A549 (cell line): ENCODE measurements at regions not wholly inside any gene's neighbourhood (a gene's known extent, or its start where the extent isn't known, plus 50 kb on each side); places are given as distances from the start of the nearest gene placed in this dataset.

Experiments
- ATAC-seq, 2 experiments: fragments of 200-7000 bp in 1 of 2; fragments of >200 bp in 1 of 2; cut with Nextera tagmentation in 1 of 2; cut with Tn5 transposase in 1 of 2; 3 replicates each; pipeline versions ENCODE4 v1.8.0 to v1.9.1; 2018 to 2020; ENCODE audit warnings: mild to moderate bottlenecking in 1 of 2, moderate library complexity in 1 of 2
- CTCF ChIA-PET: fragments of 300-600 bp; sonication (Branson Sonifier 250); formaldehyde crosslinking; extraction: SDS; loops from one replicate; lab custom pipeline; 2021; ENCODE audit warnings: antibody characterized with exemption, inconsistent platforms; lab: Yijun Ruan, JAX
- POLR2A ChIA-PET: fragments of 350-600 bp; formaldehyde crosslinking; extraction: SDS; loops from one replicate; lab custom pipeline; 2021; ENCODE audit warnings: antibody characterized with exemption, inconsistent platforms; lab: Yijun Ruan, JAX
- DNase-seq, 2 experiments: peaks; one replicate each; pipeline versions ENCODE4 v3.0.0 to v3.0.0-alpha.2; 2011 to 2016; ENCODE audit warnings: low read depth in 1 of 2, low spot score in 1 of 2
- FAIRE-seq: peaks from 2 replicates; lab custom pipeline; 2011; peaks lifted over from hg19 to GRCh38; lab: Jason Lieb, UNC
- H3K27ac ChIP-seq, 2 experiments: fragments of >200 bp; sonication (Bioruptor Twin); formaldehyde crosslinking; 3 replicates each; pipeline ENCODE4 v1.5.1; 2016 to 2017
- H3K4me1 ChIP-seq: fragments of >200 bp; sonication (Bioruptor Twin); formaldehyde crosslinking; 3 replicates; pipeline ENCODE4 v1.6.1; 2016
- H3K4me2 ChIP-seq: fragments of >200 bp; sonication (Bioruptor Twin); formaldehyde crosslinking; 3 replicates; pipeline ENCODE4 v1.6.1; 2016
- H3K4me3 ChIP-seq: fragments of >200 bp; sonication (Bioruptor Twin); formaldehyde crosslinking; 3 replicates; pipeline ENCODE4 v1.5.1; 2016
- H3K9me3 ChIP-seq: fragments of >200 bp; sonication (Bioruptor Twin); formaldehyde crosslinking; 3 replicates; pipeline ENCODE4 v1.6.1; 2016
- BHLHE40 ChIP-seq: IDR thresholded peaks from 2 replicates; pipeline ENCODE4 v1.6.1; 2012; ENCODE audit warnings: low read depth, low read length, inconsistent platforms
- CBX2 ChIP-seq: fragments of 200-600 bp; sonication (generic); IDR thresholded peaks from 2 replicates; pipeline ENCODE4 v1.6.1; 2016; ENCODE audit warnings: low read depth, mild to moderate bottlenecking, borderline replicate concordance
- CEBPB ChIP-seq, 2 experiments: fragments of >200 bp in 1 of 2; sonication (Bioruptor Twin) in 1 of 2; formaldehyde crosslinking in 1 of 2; IDR thresholded peaks; 2 replicates each; pipeline ENCODE4 v1.6.1; 2012 to 2016
- CHD2 ChIP-seq: fragments of 150-350 bp; IDR thresholded peaks from 2 replicates; pipeline ENCODE4 v1.6.1; 2014; ENCODE audit warnings: low read length; ENCODE audit not compliant: partially characterized antibody
- EHF ChIP-seq: fragments of 250-450 bp; sonication (Bioruptor Pico); IDR thresholded peaks from 2 replicates; pipeline ENCODE4 v1.5.0; 2020; ENCODE audit warnings: mild to moderate bottlenecking
- ELK1 ChIP-seq: fragments of 150-350 bp; IDR thresholded peaks from 2 replicates; pipeline ENCODE4 v1.6.1; 2014; ENCODE audit warnings: low read depth, mild to moderate bottlenecking, low read length
- FOSB ChIP-seq: fragments of 250-450 bp; sonication (Bioruptor Pico); IDR thresholded peaks from 2 replicates; pipeline ENCODE4 v1.5.0; 2020; ENCODE audit warnings: mild to moderate bottlenecking, moderate library complexity
- FOSL2 ChIP-seq, 2 experiments: fragments of 450-650 bp in 1 of 2; fragments of >200 bp in 1 of 2; sonication (Bioruptor Twin) in 1 of 2; formaldehyde crosslinking; IDR thresholded peaks; 2 replicates each; pipeline versions ENCODE4 v1.5.0 to v1.6.1; 2016 to 2020; ENCODE audit warnings: mild to moderate bottlenecking in 1 of 2, moderate library complexity in 1 of 2
- FOXS1 ChIP-seq: fragments of 250-450 bp; sonication (Bioruptor Pico); IDR thresholded peaks from 2 replicates; pipeline ENCODE4 v1.5.0; 2020; ENCODE audit warnings: mild to moderate bottlenecking, moderate library complexity
- GATA3 ChIP-seq: IDR thresholded peaks from 2 replicates; pipeline ENCODE4 v1.6.1; 2012; ENCODE audit warnings: borderline replicate concordance
- HDAC2 ChIP-seq: fragments of 200-600 bp; sonication (generic); IDR thresholded peaks from 2 replicates; pipeline ENCODE4 v1.6.1; 2016
- HES2 ChIP-seq: fragments of >200 bp; sonication (Bioruptor Twin); formaldehyde crosslinking; IDR thresholded peaks from 2 replicates; pipeline ENCODE4 v1.6.1; 2016
- JUN ChIP-seq, 2 experiments: fragments of >200 bp; sonication (Bioruptor Twin); formaldehyde crosslinking; IDR thresholded peaks; 2 replicates in 1 of 2; 3 replicates in 1 of 2; pipeline ENCODE4 v1.6.1; 2016 to 2017
- KDM1A ChIP-seq: fragments of 200-600 bp; sonication (generic); IDR thresholded peaks from 2 replicates; pipeline ENCODE4 v1.6.1; 2016; ENCODE audit warnings: low read depth, mild to moderate bottlenecking
- KDM5A ChIP-seq: fragments of 200-600 bp; sonication (generic); IDR thresholded peaks from 2 replicates; pipeline ENCODE4 v1.6.1; 2016; ENCODE audit warnings: antibody characterized with exemption, mild to moderate bottlenecking
- NFE2L2 ChIP-seq: fragments of 150-350 bp; conservative IDR thresholded peaks from 2 replicates; pipeline ENCODE4 v1.6.1; 2014; ENCODE audit warnings: low read length
- PHF8 ChIP-seq: fragments of 200-600 bp; sonication (generic); IDR thresholded peaks from 2 replicates; pipeline ENCODE4 v1.6.1; 2016; ENCODE audit warnings: low read depth, mild to moderate bottlenecking, antibody characterized with exemption, moderate library complexity, borderline replicate concordance
- REST ChIP-seq: fragments of 200-600 bp; sonication (generic); IDR thresholded peaks from 2 replicates; pipeline ENCODE4 v1.6.1; 2016; ENCODE audit warnings: antibody characterized with exemption, mild to moderate bottlenecking, moderate library complexity
- RNF2 ChIP-seq: fragments of 200-600 bp; sonication (generic); IDR thresholded peaks from 2 replicates; pipeline ENCODE4 v1.6.1; 2016; ENCODE audit warnings: low read depth, mild to moderate bottlenecking, antibody characterized with exemption, moderate library complexity, borderline replicate concordance
- TP53 ChIP-seq: fragments of 250-450 bp; sonication (Bioruptor Pico); IDR thresholded peaks from 2 replicates; pipeline ENCODE4 v1.5.0; 2021; ENCODE audit warnings: mild to moderate bottlenecking, moderate library complexity
- ZC3H11A ChIP-seq: fragments of 450-650 bp; IDR thresholded peaks from 2 replicates; pipeline ENCODE4 v1.6.1; 2014; ENCODE audit warnings: antibody characterized with exemption, mild to moderate bottlenecking
- ZNF302 ChIP-seq: fragments of 250-450 bp; sonication (Bioruptor Pico); IDR thresholded peaks from 2 replicates; pipeline ENCODE4 v1.9.0; 2021; ENCODE audit warnings: inconsistent platforms, mild to moderate bottlenecking, moderate library complexity
- ZSCAN20 ChIP-seq: fragments of 250-450 bp; sonication (Bioruptor Pico); IDR thresholded peaks from 2 replicates; pipeline ENCODE4 v1.8.0; 2022; ENCODE audit warnings: mild to moderate bottlenecking, moderate library complexity
- WGBS: methylation state at CpG from one replicate; pipeline ENCODE4 v1.1.6; 2017; ENCODE audit errors: missing lambda C conversion rate; 5-methylcytosine and 5-hydroxymethylcytosine counted together
- TF ChIP-seq, protein P1 (sequence below): fragments of 450-650 bp; IDR thresholded peaks from 2 replicates; pipeline ENCODE4 v1.6.1; 2014; ENCODE audit warnings: antibody characterized with exemption
- TF ChIP-seq, protein P2 (sequence below): fragments of 250-450 bp; sonication (Bioruptor Pico); IDR thresholded peaks from 2 replicates; pipeline ENCODE4 v1.5.0; 2020; ENCODE audit warnings: low read depth, mild to moderate bottlenecking, moderate library complexity

DNA sequence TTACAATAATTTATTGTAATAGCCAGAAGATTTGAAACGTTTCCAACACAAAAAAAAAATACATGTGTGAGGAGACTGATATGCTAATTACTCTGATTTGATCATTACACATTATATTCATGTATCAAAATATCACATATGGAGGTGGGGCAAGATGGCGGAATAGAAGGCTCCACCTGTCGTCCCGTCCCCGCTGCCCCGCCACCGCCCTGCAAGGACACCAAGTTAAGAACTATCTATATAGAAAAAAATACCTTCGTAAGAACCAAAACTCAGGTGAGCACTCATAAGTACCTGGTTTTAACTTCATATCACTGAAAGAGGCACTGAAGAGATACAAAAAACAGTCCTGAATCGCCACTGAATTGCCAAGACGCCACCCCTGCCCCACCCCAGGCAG lies 60.9 kb upstream of the SCRG1 start:
- no peak overlapping the region for H3K4me3 ChIP-seq
- no peak overlapping the region for H3K4me2 ChIP-seq
- TF ChIP-seq REST: no peak
- TF ChIP-seq, protein P1, sequence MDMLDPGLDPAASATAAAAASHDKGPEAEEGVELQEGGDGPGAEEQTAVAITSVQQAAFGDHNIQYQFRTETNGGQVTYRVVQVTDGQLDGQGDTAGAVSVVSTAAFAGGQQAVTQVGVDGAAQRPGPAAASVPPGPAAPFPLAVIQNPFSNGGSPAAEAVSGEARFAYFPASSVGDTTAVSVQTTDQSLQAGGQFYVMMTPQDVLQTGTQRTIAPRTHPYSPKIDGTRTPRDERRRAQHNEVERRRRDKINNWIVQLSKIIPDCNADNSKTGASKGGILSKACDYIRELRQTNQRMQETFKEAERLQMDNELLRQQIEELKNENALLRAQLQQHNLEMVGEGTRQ: no peak
- no peak for TF ChIP-seq TP53 (CRISPR knock-in tag)
- TF ChIP-seq, protein P2, sequence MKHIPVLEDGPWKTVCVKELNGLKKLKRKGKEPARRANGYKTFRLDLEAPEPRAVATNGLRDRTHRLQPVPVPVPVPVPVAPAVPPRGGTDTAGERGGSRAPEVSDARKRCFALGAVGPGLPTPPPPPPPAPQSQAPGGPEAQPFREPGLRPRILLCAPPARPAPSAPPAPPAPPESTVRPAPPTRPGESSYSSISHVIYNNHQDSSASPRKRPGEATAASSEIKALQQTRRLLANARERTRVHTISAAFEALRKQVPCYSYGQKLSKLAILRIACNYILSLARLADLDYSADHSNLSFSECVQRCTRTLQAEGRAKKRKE (CRISPR knock-in tag): no peak
- TF ChIP-seq HDAC2: no peak
- TF ChIP-seq ZSCAN20 (CRISPR knock-in tag): no peak
- TF ChIP-seq CBX2: no peak
- TF ChIP-seq KDM5A: no peak
- TF ChIP-seq EHF: no peak
- no peak for TF ChIP-seq GATA3
- TF ChIP-seq FOSB (CRISPR knock-in tag): no peak
- TF ChIP-seq ZC3H11A: no peak
- no peak for TF ChIP-seq FOXS1
- no peak for TF ChIP-seq CEBPB (IDR thresholded peaks at IDR 0.05)
- TF ChIP-seq BHLHE40: no peak
- TF ChIP-seq ZNF302 (CRISPR knock-in tag): no peak
- TF ChIP-seq JUN (IDR thresholded peaks at IDR 0.05): no peak
- ATAC-seq (no peak), FAIRE-seq (no peak), DNase-seq (no peak)
- no peak overlapping the region for H3K27ac ChIP-seq
- 78% methylated on average over 10 of the region's 10 CpGs for WGBS
- no peaks in the 10 kb centered on the region for H3K9me3 ChIP-seq
- H3K4me1 ChIP-seq: no peaks in the 10 kb centered on the region
- CTCF ChIA-PET: no interaction called here
- POLR2A ChIA-PET: no interaction called here

DNA sequence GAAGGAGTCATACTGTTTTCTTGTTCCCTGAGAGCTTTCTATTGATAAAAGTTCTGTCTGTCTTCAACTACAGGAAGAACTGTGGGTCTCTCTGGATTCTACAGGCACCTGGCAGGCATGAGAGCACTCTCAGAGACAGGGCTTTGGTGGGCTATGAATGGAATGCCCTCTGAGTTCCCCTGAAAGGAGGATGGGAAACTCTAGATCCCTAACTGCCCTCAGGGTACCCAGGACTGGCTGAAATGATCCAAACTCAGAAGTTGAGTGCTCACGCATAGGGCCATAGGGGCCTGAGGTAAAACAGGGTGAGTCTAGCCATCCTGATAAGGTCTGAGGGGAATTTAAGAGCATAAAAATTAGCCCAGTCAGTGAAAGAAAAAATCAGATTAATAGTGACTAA lies 59.0 kb upstream of the SCRG1 start:
- Histone ChIP-seq H3K9me3 (no peaks in the 10 kb centered on the region), H3K4me1 (no peaks in the 10 kb centered on the region), H3K27ac (no peak overlapping the region), H3K4me2 (no peak overlapping the region), H3K4me3 (no peak overlapping the region)
- no peak for ATAC-seq
- DNase-seq: no peak
- 100% methylated on average over 1 of the region's 1 CpG for WGBS
- FAIRE-seq: no peak
- CTCF ChIA-PET: no interaction called here
- POLR2A ChIA-PET: no interaction called here
- no peak for TF ChIP-seq KDM1A
- TF ChIP-seq NFE2L2: no peak
- no peak for TF ChIP-seq ELK1
- no peak for TF ChIP-seq FOSL2 (IDR thresholded peaks at IDR 0.05)
- no peak for TF ChIP-seq FOSL2 (CRISPR knock-in tag; IDR thresholded peaks at IDR 0.05)
- TF ChIP-seq HES2: no peak
- no peak for TF ChIP-seq CHD2
- no peak for TF ChIP-seq RNF2
- no peak for TF ChIP-seq CBX2
- TF ChIP-seq PHF8: no peak
- TF ChIP-seq BHLHE40: no peak
